PC-3 (cell line): ENCODE measurements at regions not wholly inside any gene's neighbourhood (a gene's known extent, or its start where the extent isn't known, plus 50 kb on each side); places are given as distances from the start of the nearest gene placed in this dataset.

ENCODE experiments used
- ATAC-seq: fragments of 200-7000 bp; cut with Tn5 transposase; 2 replicates; pipeline ENCODE4 v1.9.1; 2020; ENCODE audit warnings: mild to moderate bottlenecking, moderate library complexity
- BruUV-seq: library from RNA; stranded (reverse); fragments of 400-500 nt; replicated peaks from 2 replicates; lab custom pipeline; 2021; lab: Mats Ljungman, UMichigan
- CTCF ChIA-PET: fragments of 300-600 bp; sonication (Branson Sonifier 250); formaldehyde crosslinking; loops from one replicate; lab custom pipeline; 2022; ENCODE audit warnings: antibody characterized with exemption; lab: Charles Lee
- POLR2A ChIA-PET: fragments of 300-600 bp; sonication (Branson Sonifier 250); formaldehyde crosslinking; loops from one replicate; lab custom pipeline; 2022; ENCODE audit warnings: antibody characterized with exemption; ENCODE audit not compliant: unreplicated experiment; lab: Charles Lee
- DNase-seq: peaks from one replicate; pipeline ENCODE4 v3.0.0-alpha.2; 2015
- H2AFZ ChIP-seq: fragments of 300-600 bp; sonication (generic); 2 replicates; pipeline ENCODE4 v1.6.0; 2016; ENCODE audit warnings: antibody characterized with exemption, low read length
- H3F3A ChIP-seq: fragments of 300-600 bp; sonication (generic); one replicate; pipeline ENCODE4 v1.6.0; 2017; ENCODE audit warnings: antibody characterized with exemption, low read length, control low read depth, mild to moderate bottlenecking; ENCODE audit not compliant: unreplicated experiment
- H3K27ac ChIP-seq: fragments of 300-600 bp; sonication (generic); 2 replicates; pipeline ENCODE4 v1.5.1; 2016; ENCODE audit warnings: mild to moderate bottlenecking, low read length
- H3K27me3 ChIP-seq: fragments of 300-600 bp; sonication (generic); 2 replicates; pipeline ENCODE4 v1.6.1; 2016; ENCODE audit warnings: low read length, mixed read lengths
- H3K36me3 ChIP-seq: fragments of 300-600 bp; sonication (generic); 2 replicates; pipeline ENCODE4 v1.6.1; 2016; ENCODE audit warnings: low read depth, mixed run types, low read length, mixed read lengths
- H3K4me1 ChIP-seq: fragments of 300-600 bp; sonication (generic); 2 replicates; pipeline ENCODE4 v1.5.1; 2016; ENCODE audit warnings: low read length; ENCODE audit not compliant: insufficient read depth
- H3K4me2 ChIP-seq: fragments of 300-600 bp; sonication (generic); 2 replicates; pipeline ENCODE4 v1.6.0; 2016; ENCODE audit warnings: low read length
- H3K4me3 ChIP-seq: fragments of 300-600 bp; sonication (generic); 2 replicates; pipeline ENCODE4 v1.5.1; 2016; ENCODE audit warnings: mild to moderate bottlenecking, low read length, mixed read lengths
- H3K79me2 ChIP-seq: fragments of 300-600 bp; sonication (generic); 2 replicates; pipeline ENCODE4 v1.6.1; 2017; ENCODE audit warnings: low read length, mixed read lengths
- H3K9ac ChIP-seq: fragments of 300-600 bp; sonication (generic); 2 replicates; pipeline ENCODE4 v1.6.0; 2016; ENCODE audit warnings: mild to moderate bottlenecking, low read length
- H3K9me2 ChIP-seq: fragments of 300-600 bp; sonication (generic); replicated peaks from 2 replicates; pipeline ENCODE4 v1.6.1; 2016; ENCODE audit warnings: mixed run types, low read length, mixed read lengths
- H3K9me3 ChIP-seq: fragments of 300-600 bp; sonication (generic); 2 replicates; pipeline ENCODE4 v1.6.1; 2016; ENCODE audit warnings: low read length, mixed read lengths
- H4K20me1 ChIP-seq: fragments of 300-600 bp; sonication (generic); 2 replicates; pipeline ENCODE4 v1.6.1; 2016; ENCODE audit warnings: low read length, mixed read lengths
- CTCF ChIP-seq: fragments of 300-600 bp; sonication (generic); conservative IDR thresholded peaks from 2 replicates; pipeline ENCODE4 v1.5.1; 2017; ENCODE audit warnings: antibody characterized with exemption, low read depth, mild to moderate bottlenecking, low read length
- EZH2 ChIP-seq: fragments of 300-600 bp; sonication (generic); IDR thresholded peaks from one replicate; pipeline ENCODE4 v1.6.1; 2017; ENCODE audit warnings: antibody characterized with exemption, mild to moderate bottlenecking, low read length; ENCODE audit not compliant: unreplicated experiment
- EZH2phosphoT487 ChIP-seq: fragments of 300-600 bp; sonication (generic); IDR thresholded peaks from 2 replicates; pipeline ENCODE4 v1.6.1; 2018; ENCODE audit warnings: mild to moderate bottlenecking, antibody characterized with exemption, low read length, borderline replicate concordance
- intact Hi-C: fragments of 100-400 bp; cut with micrococcal nuclease; formaldehyde crosslinking; loops from 2 replicates; pipeline ENCODE4 v1.9.0; 2023

DNA sequence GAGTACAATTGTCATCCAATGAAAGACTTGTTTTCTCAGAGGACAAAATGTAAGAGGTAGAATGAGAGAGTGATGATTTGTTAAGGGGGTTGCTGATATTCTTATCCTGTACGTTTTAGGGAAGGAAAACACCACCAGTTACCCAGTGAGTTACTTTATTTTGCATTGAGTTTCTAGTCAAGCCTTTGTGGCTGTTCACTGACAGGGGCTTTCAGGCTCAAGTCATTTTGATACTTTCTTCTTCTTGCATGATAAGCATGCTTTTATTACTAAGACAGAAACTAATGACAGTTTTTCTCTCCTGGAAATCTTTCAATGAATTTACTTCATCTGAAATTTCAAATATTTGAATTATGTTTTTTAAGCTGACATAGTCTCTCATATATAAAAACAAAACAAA, 710.2 kb upstream of the POM121L12 start:
- Histone ChIP-seq H3K27me3 (no peaks in the 10 kb centered on the region), H2AFZ (no peak overlapping the region), H4K20me1 (no peaks in the 10 kb centered on the region), H3K9me3 (0 out of 2 replicates have a peak, but pooled peaks cover 5% of the 10 kb centered on the region), H3K27ac (no peak overlapping the region), H3K9ac (no peak overlapping the region), H3K4me1 (no peaks in the 10 kb centered on the region), H3K9me2 (no peaks in the 10 kb centered on the region), H3K36me3 (no peaks in the 10 kb centered on the region), H3K4me3 (no peak overlapping the region), H3F3A (no peaks in the 10 kb centered on the region), H3K79me2 (no peaks in the 10 kb centered on the region), H3K4me2 (no peak overlapping the region)
- no TSS peak for BruUV-seq
- CTCF ChIA-PET = no interaction called here
- intact Hi-C loops = no loop called here
- POLR2A ChIA-PET = no interaction called here
- DNase-seq (no peak), ATAC-seq (no peak)
- TF ChIP-seq EZH2 (no peak), CTCF (no peak), EZH2phosphoT487 (no peak)

- ChIA-PET POLR2A (no interaction called here), CTCF (no interaction called here)
- H3K9me3 ChIP-seq = peaks cover 6% of the 10 kb centered on the region; the same call in 1 of the 2 replicates
- H4K20me1 ChIP-seq = no peaks in the 10 kb centered on the region
- intact Hi-C loops = no loop called here
- no peaks in the 10 kb centered on the region for H3K4me1 ChIP-seq
- H3K9ac ChIP-seq = no peak overlapping the region
- DNase-seq (no peak), ATAC-seq (no peak)
- H2AFZ ChIP-seq = no peak overlapping the region
- no peak overlapping the region for H3K4me2 ChIP-seq
- BruUV-seq = no TSS peak
- H3K4me3 ChIP-seq = no peak overlapping the region
- H3K36me3 ChIP-seq = no peaks in the 10 kb centered on the region
- no peak overlapping the region for H3K27ac ChIP-seq
- no peaks in the 10 kb centered on the region for H3K79me2 ChIP-seq
- no peaks in the 10 kb centered on the region for H3F3A ChIP-seq
- TF ChIP-seq CTCF = no peak
- TF ChIP-seq EZH2 = no peak
- no peak for TF ChIP-seq EZH2phosphoT487
- no peaks in the 10 kb centered on the region for H3K9me2 ChIP-seq
- no peaks in the 10 kb centered on the region for H3K27me3 ChIP-seq
Measured at GRCh38 chr7:52323202-52323746, 712.2 kb upstream of the POM121L12 start.

- H3K9ac ChIP-seq = no peak overlapping the region
- H4K20me1 ChIP-seq = no peaks in the 10 kb centered on the region
- H3K9me3 ChIP-seq = peaks cover 14% of the 10 kb centered on the region; the same call in 1 of the 2 replicates
- BruUV-seq = no TSS peak
- CTCF ChIA-PET = no interaction called here
- no peaks in the 10 kb centered on the region for H3K79me2 ChIP-seq
- no peak overlapping the region for H3K4me2 ChIP-seq
- H2AFZ ChIP-seq = no peak overlapping the region
- ATAC-seq (no peak), DNase-seq (no peak)
- H3K9me2 ChIP-seq = no peaks in the 10 kb centered on the region
- H3K36me3 ChIP-seq = no peaks in the 10 kb centered on the region
- no peak overlapping the region for H3K4me3 ChIP-seq
- H3K4me1 ChIP-seq = no peaks in the 10 kb centered on the region
- POLR2A ChIA-PET = no interaction called here
- no peak overlapping the region for H3K27ac ChIP-seq
- TF ChIP-seq EZH2 = no peak
- TF ChIP-seq CTCF = no peak
- no peak for TF ChIP-seq EZH2phosphoT487
- H3K27me3 ChIP-seq = no peaks in the 10 kb centered on the region
- H3F3A ChIP-seq = no peaks in the 10 kb centered on the region
- intact Hi-C loops = no loop called here
Measured at GRCh38 chr7:52320610-52321009, 714.8 kb upstream of the POM121L12 start.
